Chondrocyte (in vitro differentiated cells): ENCODE measurements at regions not wholly inside any gene's neighbourhood (a gene's known extent, or its start where the extent isn't known, plus 50 kb on each side); places are given as distances from the start of the nearest gene placed in this dataset.
"Not testable (repeated sequence)": the region's sequence is repeated elsewhere in the genome, so short reads cannot be mapped to it uniquely, and the experiment has no call there.

Experiments
- DNase-seq: peaks from one replicate; pipeline ENCODE4 v3.0.0; 2021; ENCODE audit warnings: mixed read lengths, low spot score
- H3K27ac Mint-ChIP-seq: one replicate; pipeline ENCODE4 v1.8.0; 2021; ENCODE audit warnings: mild to moderate bottlenecking, moderate library complexity, mixed read lengths; ENCODE audit not compliant: unreplicated experiment
- H3K27me3 Mint-ChIP-seq: 2 replicates; pipeline ENCODE4 v1.8.0; 2021; ENCODE audit warnings: low read depth, mixed read lengths
- H3K36me3 Mint-ChIP-seq: 2 replicates; pipeline ENCODE4 v1.8.0; 2021; ENCODE audit warnings: low read depth, mixed read lengths
- H3K4me1 Mint-ChIP-seq: 2 replicates; pipeline ENCODE4 v1.8.0; 2021; ENCODE audit warnings: low read depth, mild to moderate bottlenecking, mixed read lengths
- H3K4me3 Mint-ChIP-seq: one replicate; pipeline ENCODE4 v1.8.0; 2021; ENCODE audit warnings: mild to moderate bottlenecking, moderate library complexity, mixed read lengths; ENCODE audit not compliant: unreplicated experiment
- H3K9me3 Mint-ChIP-seq: 2 replicates; pipeline ENCODE4 v1.8.0; 2021; ENCODE audit warnings: low read depth, mixed read lengths
- TF ChIP-seq, protein P1 (sequence below): fragments of 200-600 bp; sonication (generic); IDR thresholded peaks from 2 replicates; pipeline ENCODE4 v1.5.0; 2021; ENCODE audit warnings: antibody characterized with exemption, mild to moderate bottlenecking, moderate library complexity

DNA sequence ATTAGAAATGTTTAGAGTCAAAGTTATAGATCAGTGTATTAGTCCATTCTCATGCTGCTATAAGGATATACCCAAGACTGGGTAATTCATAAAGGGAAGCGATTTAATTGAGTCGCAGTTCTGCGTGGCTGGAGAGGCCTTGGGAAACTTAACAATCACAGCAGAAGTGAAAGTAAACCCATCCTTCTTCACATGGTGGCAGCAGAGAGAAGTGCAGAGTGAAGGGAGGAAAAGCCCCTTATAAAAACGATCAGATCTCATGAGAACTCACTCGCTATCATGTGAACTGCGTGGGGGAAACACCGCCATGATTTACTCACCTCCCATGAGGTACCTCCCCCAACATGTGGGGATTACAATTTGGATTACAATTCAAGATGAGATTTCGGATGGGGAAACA lies 871.5 kb downstream of the DIPK2A start:
- H3K27ac Mint-ChIP-seq = no peak overlapping the region
- no peaks in the 10 kb centered on the region for H3K27me3 Mint-ChIP-seq
- peaks cover 9% of the 10 kb centered on the region for H3K9me3 Mint-ChIP-seq
- no peak overlapping the region for H3K4me3 Mint-ChIP-seq
- no peaks in the 10 kb centered on the region for H3K4me1 Mint-ChIP-seq
- TF ChIP-seq, protein P1, sequence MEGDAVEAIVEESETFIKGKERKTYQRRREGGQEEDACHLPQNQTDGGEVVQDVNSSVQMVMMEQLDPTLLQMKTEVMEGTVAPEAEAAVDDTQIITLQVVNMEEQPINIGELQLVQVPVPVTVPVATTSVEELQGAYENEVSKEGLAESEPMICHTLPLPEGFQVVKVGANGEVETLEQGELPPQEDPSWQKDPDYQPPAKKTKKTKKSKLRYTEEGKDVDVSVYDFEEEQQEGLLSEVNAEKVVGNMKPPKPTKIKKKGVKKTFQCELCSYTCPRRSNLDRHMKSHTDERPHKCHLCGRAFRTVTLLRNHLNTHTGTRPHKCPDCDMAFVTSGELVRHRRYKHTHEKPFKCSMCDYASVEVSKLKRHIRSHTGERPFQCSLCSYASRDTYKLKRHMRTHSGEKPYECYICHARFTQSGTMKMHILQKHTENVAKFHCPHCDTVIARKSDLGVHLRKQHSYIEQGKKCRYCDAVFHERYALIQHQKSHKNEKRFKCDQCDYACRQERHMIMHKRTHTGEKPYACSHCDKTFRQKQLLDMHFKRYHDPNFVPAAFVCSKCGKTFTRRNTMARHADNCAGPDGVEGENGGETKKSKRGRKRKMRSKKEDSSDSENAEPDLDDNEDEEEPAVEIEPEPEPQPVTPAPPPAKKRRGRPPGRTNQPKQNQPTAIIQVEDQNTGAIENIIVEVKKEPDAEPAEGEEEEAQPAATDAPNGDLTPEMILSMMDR = peak; percentile 67
- no peak for DNase-seq
- H3K36me3 Mint-ChIP-seq = peaks cover 5% of the 10 kb centered on the region

DNA sequence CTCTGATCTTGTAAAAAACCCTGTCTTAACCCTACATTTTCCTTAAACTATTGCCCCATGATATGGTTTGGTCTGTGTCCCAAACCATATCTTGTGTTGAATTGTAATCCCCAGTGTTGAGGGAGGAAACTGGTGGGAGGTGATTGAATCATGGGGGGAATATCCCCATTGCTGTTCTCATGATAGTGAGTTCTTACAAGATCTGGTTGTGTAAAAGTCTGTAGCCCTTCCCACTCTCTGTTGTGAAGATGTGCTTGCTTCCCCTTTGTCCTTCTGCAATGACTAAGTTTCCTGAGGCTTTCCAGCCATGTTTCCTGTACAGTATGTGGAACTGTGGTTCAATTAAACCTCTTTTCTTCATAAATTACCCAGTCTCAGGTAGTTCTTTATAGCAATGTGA lies 881.4 kb downstream of the DIPK2A start:
- Mint-ChIP-seq H3K4me3 (no peak overlapping the region), H3K4me1 (no peaks in the 10 kb centered on the region), H3K9me3 (no peaks in the 10 kb centered on the region), H3K36me3 (no peaks in the 10 kb centered on the region), H3K27me3 (no peaks in the 10 kb centered on the region), H3K27ac (no peak overlapping the region)
- TF ChIP-seq, protein P1 = no peak
- no peak for DNase-seq

DNA sequence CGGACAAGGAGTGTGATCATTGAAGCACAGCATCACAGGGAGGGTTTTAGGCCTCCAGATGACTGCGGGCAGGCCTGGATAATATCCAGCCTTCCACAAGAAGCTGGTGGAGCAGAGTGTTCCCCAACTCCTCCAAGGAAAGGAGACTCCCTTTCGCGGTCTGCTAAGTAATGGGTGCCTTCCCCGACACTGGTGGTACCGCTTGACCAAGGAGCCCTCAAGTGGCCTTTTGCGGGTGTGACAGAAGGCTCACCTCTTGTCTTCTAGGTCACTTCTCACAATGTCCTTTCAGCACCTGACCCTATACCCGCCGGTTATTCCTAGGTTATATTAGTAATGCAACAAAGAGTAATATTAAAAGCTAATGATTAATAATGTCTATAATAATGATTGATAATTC lies 882.4 kb downstream of the DIPK2A start:
- DNase-seq, H3K27me3 Mint-ChIP-seq, H3K27ac Mint-ChIP-seq, H3K36me3 Mint-ChIP-seq, H3K4me1 Mint-ChIP-seq, H3K9me3 Mint-ChIP-seq, H3K4me3 Mint-ChIP-seq: not testable (repeated sequence)

DNA sequence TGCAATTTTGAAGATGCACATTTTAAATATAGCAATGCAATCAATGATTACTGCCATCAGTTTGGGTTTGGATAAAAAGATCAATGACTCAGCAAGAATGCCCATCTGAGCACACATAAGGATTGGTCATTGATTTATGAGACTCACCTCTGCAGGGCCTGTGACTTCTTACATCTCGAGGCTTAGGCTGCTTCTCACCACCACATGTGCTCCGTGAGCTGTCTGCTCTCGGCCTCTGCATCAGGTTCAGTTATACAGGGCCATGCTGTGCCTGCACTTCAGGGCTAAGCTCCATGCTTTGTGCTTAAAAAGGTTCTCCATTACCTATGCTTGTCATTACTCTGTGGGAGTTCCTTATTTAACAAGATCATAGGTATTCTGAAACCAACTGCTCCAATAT lies 887.5 kb downstream of the DIPK2A start:
- H3K36me3 Mint-ChIP-seq = no peaks in the 10 kb centered on the region
- H3K4me3 Mint-ChIP-seq = no peak overlapping the region
- no peak for DNase-seq
- no peaks in the 10 kb centered on the region for H3K27me3 Mint-ChIP-seq
- TF ChIP-seq, protein P1 = no peak
- no peaks in the 10 kb centered on the region for H3K4me1 Mint-ChIP-seq
- no peaks in the 10 kb centered on the region for H3K9me3 Mint-ChIP-seq
- no peak overlapping the region for H3K27ac Mint-ChIP-seq

DNA sequence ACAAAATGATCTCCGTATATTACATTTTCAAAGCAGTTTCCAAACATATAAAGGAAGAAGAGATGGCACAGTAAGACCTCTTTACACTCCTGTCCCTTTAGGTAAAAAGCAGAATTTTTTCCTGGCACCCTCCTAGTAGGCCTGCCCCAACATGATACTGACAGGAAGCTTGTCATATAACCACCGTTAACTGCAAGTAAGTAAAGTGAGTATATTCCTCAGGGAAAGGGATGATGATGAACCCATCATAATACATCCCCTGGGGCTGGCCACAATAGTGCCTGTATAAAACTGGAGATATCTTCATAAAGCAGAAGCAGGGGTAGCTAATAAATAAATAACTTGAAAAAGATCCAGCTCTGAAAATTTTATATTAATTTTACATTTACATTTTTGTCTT lies 893.0 kb downstream of the DIPK2A start:
- peaks cover 7% of the 10 kb centered on the region for H3K4me1 Mint-ChIP-seq
- H3K4me3 Mint-ChIP-seq = no peak overlapping the region
- no peak for DNase-seq
- H3K36me3 Mint-ChIP-seq = no peaks in the 10 kb centered on the region
- no peak overlapping the region for H3K27ac Mint-ChIP-seq
- TF ChIP-seq, protein P1 = no peak
- no peaks in the 10 kb centered on the region for H3K9me3 Mint-ChIP-seq
- no peaks in the 10 kb centered on the region for H3K27me3 Mint-ChIP-seq

DNA sequence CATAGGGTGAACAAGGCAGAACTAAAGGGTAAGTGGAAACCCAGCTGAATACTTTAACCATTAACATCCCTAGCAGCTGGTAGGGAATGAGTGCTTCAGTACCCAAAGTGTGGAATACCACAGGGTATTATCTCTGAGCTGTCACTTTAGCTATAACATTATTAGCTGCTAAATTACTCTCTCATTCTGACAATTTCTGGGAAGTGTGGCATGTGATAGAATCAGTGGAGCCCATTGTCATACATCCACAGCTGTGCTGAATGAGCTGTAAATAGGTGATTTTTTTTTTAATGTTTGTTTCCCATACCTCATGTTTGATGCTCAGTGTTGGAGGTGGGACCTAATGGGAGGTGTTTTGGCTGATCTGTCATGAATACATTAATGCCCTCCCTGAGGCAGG lies 894.3 kb downstream of the DIPK2A start:
- TF ChIP-seq, protein P1 = no peak
- H3K27ac Mint-ChIP-seq = no peak overlapping the region
- peaks cover 7% of the 10 kb centered on the region for H3K4me1 Mint-ChIP-seq
- H3K27me3 Mint-ChIP-seq = no peaks in the 10 kb centered on the region
- no peak overlapping the region for H3K4me3 Mint-ChIP-seq
- DNase-seq = no peak
- H3K9me3 Mint-ChIP-seq = no peaks in the 10 kb centered on the region
- no peaks in the 10 kb centered on the region for H3K36me3 Mint-ChIP-seq
